Upper lobe of right lung (tissue), 1 donor: ENCODE measurements at regions not wholly inside any gene's neighbourhood (a gene's known extent, or its start where the extent isn't known, plus 50 kb on each side); places are given as distances from the start of the nearest gene placed in this dataset.

Experiments
- ATAC-seq: fragments of 200-7000 bp; cut with Tn5 transposase; one replicate; pipeline ENCODE4 v1.9.1; 2020; ENCODE audit warnings: mild to moderate bottlenecking, moderate library complexity
- DNase-seq: peaks from one replicate; pipeline ENCODE4 v3.0.0-alpha.2; 2020
- H3K27ac ChIP-seq: fragments of 200-600 bp; one replicate; pipeline ENCODE4 v1.8.0; 2022
- H3K27me3 ChIP-seq: fragments of 200-600 bp; one replicate; pipeline ENCODE4 v1.8.0; 2022; ENCODE audit warnings: mild to moderate bottlenecking
- H3K36me3 ChIP-seq: fragments of 200-600 bp; one replicate; pipeline ENCODE4 v1.8.0; 2022
- H3K4me1 ChIP-seq: fragments of 200-600 bp; one replicate; pipeline ENCODE4 v1.8.0; 2022
- H3K4me3 ChIP-seq: fragments of 200-600 bp; one replicate; pipeline ENCODE4 v1.8.0; 2022; ENCODE audit warnings: mild to moderate bottlenecking
- H3K9me3 ChIP-seq: fragments of 200-600 bp; one replicate; pipeline ENCODE4 v1.8.0; 2022
- CTCF ChIP-seq: fragments of 200-600 bp; IDR thresholded peaks from one replicate; pipeline ENCODE4 v1.8.0; 2022; ENCODE audit warnings: antibody characterized with exemption
- intact Hi-C: fragments of 100-400 bp; cut with DNase I; formaldehyde crosslinking; loops from one replicate; pipeline ENCODE4 v1.11.0; 2022
- donor health status: DM: no; HTN: yes; CAD: no; lungs with severe emphysema.

GRCh38 chrY:8629636-8630035 lies 707.6 kb upstream of the TSPY4 start:
- TF ChIP-seq CTCF, result no peak
- Histone ChIP-seq H3K27ac (no peak overlapping the region), H3K4me1 (no peaks in the 10 kb centered on the region), H3K4me3 (no peak overlapping the region), H3K27me3 (no peaks in the 10 kb centered on the region), H3K36me3 (no peaks in the 10 kb centered on the region), H3K9me3 (no peaks in the 10 kb centered on the region)
- ATAC-seq (no peak), DNase-seq (no peak)
- intact Hi-C loops, result no loop called here

GRCh38 chrY:8638111-8638510 lies 699.2 kb upstream of the TSPY4 start:
- no peak overlapping the region for H3K4me3 ChIP-seq
- no peak for TF ChIP-seq CTCF
- no peaks in the 10 kb centered on the region for H3K27me3 ChIP-seq
- no peaks in the 10 kb centered on the region for H3K36me3 ChIP-seq
- no peaks in the 10 kb centered on the region for H3K4me1 ChIP-seq
- intact Hi-C loops, result no loop called here
- H3K9me3 ChIP-seq, result no peaks in the 10 kb centered on the region
- ATAC-seq (no peak), DNase-seq (no peak)
- no peak overlapping the region for H3K27ac ChIP-seq

GRCh38 chrY:8644926-8645325 lies 692.3 kb upstream of the TSPY4 start:
- intact Hi-C loops, result no loop called here
- Histone ChIP-seq H3K36me3 (no peaks in the 10 kb centered on the region), H3K4me1 (no peaks in the 10 kb centered on the region), H3K4me3 (no peak overlapping the region), H3K27me3 (no peaks in the 10 kb centered on the region), H3K27ac (no peak overlapping the region), H3K9me3 (no peaks in the 10 kb centered on the region)
- no peak for TF ChIP-seq CTCF
- DNase-seq (no peak), ATAC-seq (no peak)

GRCh38 chrY:8652445-8652844 lies 684.8 kb upstream of the TSPY4 start:
- Histone ChIP-seq H3K36me3 (no peaks in the 10 kb centered on the region), H3K27ac (no peak overlapping the region), H3K4me1 (no peaks in the 10 kb centered on the region), H3K27me3 (no peaks in the 10 kb centered on the region), H3K9me3 (no peaks in the 10 kb centered on the region), H3K4me3 (no peak overlapping the region)
- TF ChIP-seq CTCF, result no peak
- DNase-seq, result no peak
- ATAC-seq, result no peak
- intact Hi-C loops, result no loop called here

- no peak overlapping the region for H3K27ac ChIP-seq
Observed at GRCh38 chrY:8655017-8655416, 682.2 kb upstream of the TSPY4 start.

More at GRCh38 chrY:8655017-8655416, 682.2 kb upstream of the TSPY4 start:
- no peak for TF ChIP-seq CTCF
- Histone ChIP-seq H3K4me3 (no peak overlapping the region), H3K36me3 (no peaks in the 10 kb centered on the region), H3K9me3 (no peaks in the 10 kb centered on the region), H3K27me3 (no peaks in the 10 kb centered on the region), H3K4me1 (no peaks in the 10 kb centered on the region)
- no peak for DNase-seq
- ATAC-seq, result no peak
- intact Hi-C loops, result no loop called here
